GM18505 (cell line): ENCODE measurements at regions not wholly inside any gene's neighbourhood (a gene's known extent, or its start where the extent isn't known, plus 50 kb on each side); places are given as distances from the start of the nearest gene placed in this dataset.

ENCODE experiments used
- ATAC-seq: cut with Tn5 transposase; IDR thresholded peaks from one replicate; pipeline ENCODE4 v1.9.1; 2021; ENCODE audit not compliant: unreplicated experiment
- POLR2A ChIP-seq: IDR thresholded peaks from 4 replicates; pipeline ENCODE4 v1.6.1; 2011; ENCODE audit warnings: borderline replicate concordance; ENCODE audit not compliant: insufficient read depth, insufficient read length; ENCODE audit errors: extremely low read depth

DNA sequence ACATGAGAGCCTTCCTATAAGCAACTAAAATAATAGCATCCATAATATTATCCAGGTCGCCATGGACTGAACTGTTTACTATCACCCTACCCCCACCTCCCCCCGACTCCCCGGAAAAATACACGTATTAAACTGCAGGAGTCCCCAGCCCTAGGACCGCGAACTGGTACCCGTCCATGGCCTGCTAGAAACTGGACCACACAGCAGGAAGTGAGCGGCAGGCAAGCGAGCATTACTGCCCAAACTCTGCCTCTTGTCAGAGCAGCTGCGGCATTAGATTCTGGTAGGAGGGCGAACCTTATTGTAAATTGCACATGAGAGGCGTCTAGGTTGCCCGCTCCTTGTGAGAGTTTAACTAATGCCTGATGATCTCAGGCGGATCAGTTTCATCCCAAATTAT is 405.8 kb upstream of the ADGRL3 start:
- no peak for ATAC-seq
- no peak for TF ChIP-seq POLR2A

DNA sequence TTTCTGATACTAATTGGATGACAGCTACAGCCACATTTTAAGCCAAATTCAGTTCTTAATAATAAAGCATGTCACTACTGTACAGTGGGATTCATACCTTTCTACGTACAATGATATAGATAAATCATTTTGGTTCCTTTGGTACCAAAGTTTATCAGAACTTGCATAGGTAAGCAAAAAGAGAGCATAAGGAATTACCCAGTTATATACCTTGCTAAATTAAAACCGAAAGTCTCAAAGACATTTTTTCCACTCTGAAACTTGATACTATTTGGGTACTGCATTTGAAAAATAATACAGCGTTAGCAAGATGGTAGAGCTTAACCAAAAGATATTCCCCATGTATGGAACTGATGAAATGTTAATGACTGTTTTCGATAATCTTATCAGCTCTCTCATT is 400.9 kb upstream of the ADGRL3 start:
- TF ChIP-seq POLR2A: no peak
- no peak for ATAC-seq

- TF ChIP-seq POLR2A: no peak
- no peak for ATAC-seq
These were observed 399.4 kb upstream of the ADGRL3 start for GRCh38 chr4:60800701-60801100.

- TF ChIP-seq POLR2A: no peak
- no peak for ATAC-seq
These were observed 394.4 kb upstream of the ADGRL3 start for GRCh38 chr4:60805500-60806313.

DNA sequence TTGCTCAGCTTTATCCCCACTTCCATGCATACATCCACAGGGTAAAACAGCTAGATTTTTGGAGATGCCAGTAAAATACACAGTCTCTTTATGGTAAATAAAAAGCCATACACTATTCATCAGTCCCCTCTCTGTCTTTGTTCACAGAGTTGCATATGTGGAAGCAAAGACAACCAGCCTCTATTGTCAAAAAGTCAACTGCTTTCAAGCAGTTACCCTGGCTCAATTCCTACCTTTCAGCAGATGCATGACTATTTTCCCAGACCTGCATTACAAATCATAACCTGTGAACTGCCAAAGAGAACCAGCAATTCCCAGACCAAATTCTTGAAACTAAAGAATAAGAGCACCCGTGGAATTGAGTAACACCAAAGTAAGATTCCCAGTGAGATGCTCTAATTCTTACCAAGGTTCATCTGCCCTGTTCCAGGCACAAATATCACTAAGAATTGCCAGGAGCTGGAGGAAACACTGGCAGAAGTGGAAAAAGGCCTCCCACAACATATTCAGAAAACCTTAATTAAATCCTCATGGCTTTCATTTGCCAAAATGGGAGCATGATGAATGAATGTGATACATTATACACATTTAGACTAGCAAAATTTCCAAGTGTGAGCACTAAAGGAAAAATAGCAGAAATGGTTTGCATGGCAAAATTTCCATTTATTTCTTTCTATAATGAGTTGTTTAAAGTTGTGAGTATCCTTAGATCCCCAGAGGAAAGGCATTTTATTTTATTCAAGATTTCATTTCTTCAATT is 391.2 kb upstream of the ADGRL3 start:
- no peak for ATAC-seq
- no peak for TF ChIP-seq POLR2A

DNA sequence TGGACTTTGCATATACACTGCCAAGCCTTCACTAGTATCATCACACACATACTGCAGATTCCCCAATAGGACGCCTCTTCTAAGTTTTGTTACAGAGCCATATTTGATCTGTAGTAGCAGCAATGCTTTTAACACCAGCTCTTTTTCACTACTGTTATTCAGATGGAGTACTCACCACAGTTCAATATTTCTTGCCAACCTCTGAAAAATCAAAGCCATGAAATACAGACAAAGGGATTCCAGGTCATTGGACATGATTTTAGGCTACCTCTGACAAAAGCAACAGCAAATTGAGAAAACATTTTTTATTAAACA is 390.7 kb upstream of the ADGRL3 start:
- TF ChIP-seq POLR2A: no peak
- no peak for ATAC-seq

DNA sequence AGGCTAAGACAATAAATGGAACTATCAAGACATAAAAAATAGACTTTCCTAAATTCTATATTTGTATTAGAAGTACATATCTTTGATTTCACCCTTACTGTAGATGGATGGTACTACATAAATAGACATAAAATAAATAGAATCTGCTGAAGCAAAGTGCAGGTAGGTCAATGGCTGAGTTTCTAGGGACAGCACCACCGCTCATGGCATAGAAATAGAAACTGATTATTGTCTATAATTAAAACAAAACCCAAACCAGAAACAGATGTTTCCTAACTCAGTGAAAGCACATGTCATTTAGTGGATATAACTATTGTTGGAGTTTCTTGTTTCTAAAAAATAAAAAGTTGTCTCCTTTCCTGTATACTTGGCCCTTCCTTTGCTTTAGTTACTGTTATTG is 387.3 kb upstream of the ADGRL3 start:
- no peak for ATAC-seq
- no peak for TF ChIP-seq POLR2A

DNA sequence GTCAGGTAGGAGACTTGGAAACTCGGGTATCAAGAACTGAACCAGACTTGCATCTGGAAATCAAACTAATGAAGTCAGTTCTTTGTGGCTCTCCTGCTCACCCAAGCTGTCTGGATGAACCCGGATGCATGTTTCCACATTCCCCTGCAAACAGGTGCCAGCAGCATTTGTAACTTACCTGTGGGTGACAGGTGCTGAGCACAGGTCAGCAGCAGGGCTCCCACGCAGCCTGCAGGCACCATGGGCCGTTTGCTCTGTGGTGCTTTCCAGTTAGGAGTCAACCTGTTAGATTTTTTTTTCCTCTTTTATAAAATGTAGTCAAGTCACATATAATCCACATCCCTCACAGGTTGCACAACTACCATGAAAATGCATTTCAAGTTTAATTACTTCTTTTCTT is 385.6 kb upstream of the ADGRL3 start:
- no peak for TF ChIP-seq POLR2A
- no peak for ATAC-seq

- ATAC-seq: no peak
- TF ChIP-seq POLR2A: no peak
These were observed 382.5 kb upstream of the ADGRL3 start for GRCh38 chr4:60817609-60818008.

GRCh38 chr4:60822986-60823385 is 377.1 kb upstream of the ADGRL3 start:
- no peak for ATAC-seq
- TF ChIP-seq POLR2A: no peak

DNA sequence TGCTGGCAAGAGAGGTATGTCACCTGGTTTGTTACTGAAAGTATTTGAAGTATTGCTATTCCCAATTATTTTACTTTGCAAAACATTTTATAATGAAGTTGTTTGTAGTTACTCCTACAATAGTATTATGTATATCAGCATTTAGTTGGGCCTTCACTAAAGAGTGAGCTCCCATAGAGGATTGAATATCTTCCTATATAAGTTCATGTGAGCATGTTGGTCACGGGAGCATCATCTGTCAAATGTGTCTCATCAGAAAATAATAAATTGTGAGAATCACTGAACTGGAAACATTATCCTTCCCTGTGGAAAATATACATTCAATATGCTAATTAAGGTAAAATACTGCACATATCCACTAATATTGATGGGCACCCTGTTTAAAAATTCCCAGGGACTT is 360.1 kb upstream of the ADGRL3 start:
- no peak for TF ChIP-seq POLR2A
- no peak for ATAC-seq

DNA sequence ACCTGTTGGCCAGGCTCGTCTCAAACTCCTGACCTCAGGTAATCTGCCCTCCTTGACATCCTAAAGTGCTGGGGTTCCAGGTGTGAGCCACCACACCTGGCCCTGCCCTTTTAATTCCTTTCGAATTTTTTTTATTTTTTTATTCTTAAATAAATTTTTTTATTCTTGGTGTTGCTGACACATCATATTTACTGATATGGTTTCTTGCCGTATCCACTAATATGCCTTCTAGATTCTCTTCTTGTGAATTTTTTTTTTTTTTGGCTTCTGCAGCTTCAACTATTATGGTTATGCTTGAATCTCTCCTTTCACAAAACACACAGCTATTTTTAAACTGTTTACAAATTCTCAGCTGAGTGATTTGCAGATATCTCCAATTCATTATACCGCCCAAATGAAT is 353.4 kb upstream of the ADGRL3 start:
- ATAC-seq: no peak

DNA sequence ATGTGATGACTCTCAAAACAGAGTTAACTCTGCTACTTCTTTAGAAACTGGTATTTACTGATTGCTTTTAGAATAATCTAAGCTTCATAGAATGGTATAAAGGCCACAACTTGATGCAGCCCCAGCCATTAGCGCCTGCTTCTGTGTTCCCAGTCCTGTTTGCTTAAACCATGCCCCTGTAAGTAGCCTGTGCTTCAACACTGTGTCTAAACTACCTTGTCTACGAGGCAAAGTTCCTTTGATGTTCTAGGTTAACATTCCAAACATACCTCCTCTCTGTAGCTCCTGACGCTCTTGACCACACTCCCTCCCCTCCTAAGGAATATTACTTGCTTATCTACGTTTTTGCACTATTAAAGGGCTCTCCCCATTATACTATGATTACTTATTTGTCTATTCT is 352.5 kb upstream of the ADGRL3 start:
- no peak for TF ChIP-seq POLR2A
- ATAC-seq: no peak

More for the DNA sequence above, 353.4 kb upstream of the ADGRL3 start:
- TF ChIP-seq POLR2A: no peak

GRCh38 chr4:60857130-60857753 is 342.9 kb upstream of the ADGRL3 start:
- no peak for ATAC-seq
- no peak for TF ChIP-seq POLR2A
